ENCODE measurements at regions not wholly inside any gene's neighbourhood (a gene's known extent, or its start where the extent isn't known, plus 50 kb on each side); places are given as distances from the start of the nearest gene placed in this dataset.

DNA sequence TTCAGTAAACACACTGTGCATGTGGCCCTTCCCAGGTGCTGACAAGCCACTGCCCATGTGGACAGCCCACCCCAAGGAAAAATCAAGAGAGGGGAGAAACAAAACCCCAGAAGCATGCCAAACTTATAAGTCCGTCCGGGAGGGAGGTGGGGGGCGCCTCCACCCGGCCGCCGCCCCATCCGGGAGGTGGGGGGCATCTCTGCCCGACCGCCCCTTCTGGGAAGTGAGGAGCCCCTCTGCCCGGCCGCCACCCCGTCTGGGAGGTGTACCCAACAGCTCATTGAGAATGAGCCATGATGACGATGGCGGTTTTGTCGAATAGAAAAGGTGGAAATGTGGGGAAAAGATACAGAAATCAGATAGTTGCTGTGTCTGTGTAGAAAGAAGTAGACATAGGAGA is 53.8 kb upstream of the C2CD4B start:
- no peak for TF ChIP-seq Cebpa-rat (IDR thresholded peaks at IDR 0.05)
- Histone ChIP-seq H3K4me1 (no peaks in the 10 kb centered on the region), H3K9ac (no peak overlapping the region), H3K9me3 (peaks cover 45% of the 10 kb centered on the region), H3K4me3 (no peak overlapping the region), H3K27ac (no peak overlapping the region), H3K4me2 (no peak overlapping the region), H3K27me3 (no peaks in the 10 kb centered on the region), H3K36me3 (no peaks in the 10 kb centered on the region), H4K20me1 (no peaks in the 10 kb centered on the region)

- H3K27ac ChIP-seq, result no peak overlapping the region
- H3K9me3 ChIP-seq, result peaks cover 50% of the 10 kb centered on the region
- H3K36me3 ChIP-seq, result no peaks in the 10 kb centered on the region
- no peak overlapping the region for H3K4me2 ChIP-seq
- TF ChIP-seq Cebpa-rat (IDR thresholded peaks at IDR 0.05), result no peak
- no peak overlapping the region for H3K9ac ChIP-seq
- H3K27me3 ChIP-seq, result no peaks in the 10 kb centered on the region
- H4K20me1 ChIP-seq, result no peaks in the 10 kb centered on the region
- no peak overlapping the region for H3K4me3 ChIP-seq
- no peaks in the 10 kb centered on the region for H3K4me1 ChIP-seq
Observed at GRCh38 chr15:62219799-62220198, 54.7 kb upstream of the C2CD4B start.

DNA sequence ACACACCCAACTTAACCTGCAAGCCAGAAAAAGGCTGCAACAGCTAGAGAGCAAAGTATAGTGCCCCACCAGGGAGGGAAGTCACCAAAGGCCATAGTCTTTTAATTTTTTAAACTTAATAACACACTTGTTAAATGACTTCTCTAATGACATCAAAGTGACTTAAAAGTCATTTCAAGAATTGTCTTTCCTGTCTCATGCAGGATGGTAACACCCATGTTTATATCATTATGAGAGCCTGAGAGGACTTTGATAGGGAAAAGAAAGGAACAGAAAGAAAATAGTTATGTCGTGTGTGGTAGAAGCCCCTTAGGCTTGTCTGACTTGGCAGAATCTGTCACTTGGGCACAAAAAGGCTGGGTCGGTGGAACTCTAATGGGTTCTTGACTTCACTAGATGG is 57.9 kb upstream of the C2CD4B start:
- H3K4me2 ChIP-seq, result no peak overlapping the region
- H3K9me3 ChIP-seq, result peaks cover 20% of the 10 kb centered on the region
- H3K36me3 ChIP-seq, result no peaks in the 10 kb centered on the region
- H4K20me1 ChIP-seq, result no peaks in the 10 kb centered on the region
- H3K4me3 ChIP-seq, result no peak overlapping the region
- H3K27ac ChIP-seq, result no peak overlapping the region
- no peaks in the 10 kb centered on the region for H3K4me1 ChIP-seq
- TF ChIP-seq Cebpa-rat (IDR thresholded peaks at IDR 0.05), result no peak
- H3K9ac ChIP-seq, result no peak overlapping the region
- H3K27me3 ChIP-seq, result no peaks in the 10 kb centered on the region

DNA sequence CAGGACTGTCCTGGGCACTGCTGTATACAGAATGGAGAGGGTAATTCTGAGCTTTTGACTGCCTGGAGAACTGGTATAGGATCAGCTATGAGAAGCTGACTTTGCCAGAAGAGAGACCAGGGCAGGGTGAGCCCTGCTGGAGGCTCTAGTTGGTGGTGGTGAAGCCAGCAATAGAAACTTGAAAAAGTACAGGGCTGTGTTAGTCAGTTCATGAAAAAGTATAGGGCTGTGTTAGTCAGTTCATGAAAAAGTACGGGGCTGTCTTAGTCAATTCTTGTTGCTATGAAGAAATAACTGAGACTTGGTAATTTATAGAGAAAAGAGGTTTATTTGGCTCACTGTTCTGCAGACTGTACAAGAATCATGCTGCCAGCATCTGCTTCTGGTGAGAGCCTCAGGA is 63.5 kb upstream of the C2CD4B start:
- Histone ChIP-seq H3K9me3 (peaks cover 7% of the 10 kb centered on the region), H3K4me1 (no peaks in the 10 kb centered on the region), H3K9ac (no peak overlapping the region), H3K4me2 (no peak overlapping the region), H3K27me3 (no peaks in the 10 kb centered on the region), H3K36me3 (no peaks in the 10 kb centered on the region), H3K27ac (no peak overlapping the region), H4K20me1 (no peaks in the 10 kb centered on the region), H3K4me3 (no peak overlapping the region)
- TF ChIP-seq Cebpa-rat (IDR thresholded peaks at IDR 0.05), result no peak

DNA sequence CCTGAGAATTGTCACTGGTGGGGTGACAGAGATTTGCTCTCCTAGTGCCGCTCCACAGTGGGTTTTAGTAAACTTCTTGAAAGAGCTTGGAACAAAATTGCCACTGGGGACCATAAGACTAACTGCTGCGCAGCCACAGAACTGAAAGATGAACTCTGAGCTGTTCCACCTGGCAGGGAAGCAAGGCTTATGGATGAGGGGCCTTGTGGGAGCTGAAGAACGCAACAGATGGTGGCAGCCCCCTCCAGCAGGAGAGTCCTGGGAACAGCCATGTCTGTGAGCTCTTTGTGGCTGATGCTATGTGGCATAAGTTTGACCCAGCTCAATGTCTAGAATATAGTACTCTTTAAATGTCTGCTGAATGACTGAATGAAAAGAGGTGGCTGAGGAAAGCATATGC is 66.8 kb upstream of the C2CD4B start:
- H3K27ac ChIP-seq, result no peak overlapping the region
- no peaks in the 10 kb centered on the region for H3K4me1 ChIP-seq
- no peaks in the 10 kb centered on the region for H4K20me1 ChIP-seq
- H3K4me3 ChIP-seq, result no peak overlapping the region
- no peak overlapping the region for H3K4me2 ChIP-seq
- H3K9ac ChIP-seq, result no peak overlapping the region
- H3K27me3 ChIP-seq, result no peaks in the 10 kb centered on the region
- TF ChIP-seq Cebpa-rat (IDR thresholded peaks at IDR 0.05), result no peak
- H3K36me3 ChIP-seq, result no peaks in the 10 kb centered on the region
- H3K9me3 ChIP-seq, result no peaks in the 10 kb centered on the region; the same call in 1 of the 2 replicates

GRCh38 chr15:62240121-62241096 is 75.3 kb upstream of the C2CD4B start:
- no peak overlapping the region for H3K4me3 ChIP-seq
- no peak overlapping the region for H3K4me2 ChIP-seq
- H3K27me3 ChIP-seq, result no peaks in the 10 kb centered on the region
- peaks cover 12% of the 10 kb centered on the region for H3K9me3 ChIP-seq
- H4K20me1 ChIP-seq, result no peaks in the 10 kb centered on the region
- no peaks in the 10 kb centered on the region for H3K4me1 ChIP-seq
- H3K36me3 ChIP-seq, result no peaks in the 10 kb centered on the region
- no peak for TF ChIP-seq Cebpa-rat (IDR thresholded peaks at IDR 0.05)
- H3K27ac ChIP-seq, result no peak overlapping the region
- no peak overlapping the region for H3K9ac ChIP-seq

DNA sequence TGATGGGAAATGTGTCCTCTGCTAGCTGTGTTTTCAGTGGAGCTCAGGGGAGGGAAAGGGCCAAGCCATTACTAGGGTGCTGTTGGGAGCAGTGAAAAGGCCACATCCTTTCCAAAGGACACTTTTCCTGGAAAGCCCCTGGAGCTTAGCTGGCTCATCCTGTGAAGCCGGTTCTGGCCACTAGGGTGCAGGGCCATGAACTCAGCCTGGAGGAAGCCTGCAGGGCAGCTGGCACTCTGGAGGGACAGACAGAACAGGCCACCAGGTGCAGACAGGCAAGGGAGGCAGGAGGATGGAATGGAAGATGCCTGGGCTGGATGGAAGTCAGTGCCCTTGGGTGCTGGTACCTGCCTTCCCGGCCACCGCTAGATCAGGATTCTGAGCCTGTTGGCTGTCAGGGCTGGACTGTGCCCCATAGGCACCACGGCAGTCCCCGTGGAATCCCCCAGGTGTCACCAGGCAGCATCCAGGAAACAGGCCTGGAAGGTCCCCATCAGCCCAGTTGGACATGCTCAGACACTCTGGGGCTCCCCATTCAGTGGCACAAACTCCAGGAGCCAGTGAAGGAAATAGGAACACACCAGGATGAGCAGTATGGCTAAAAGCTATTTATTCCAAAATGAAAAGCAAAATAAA is 76.2 kb upstream of the C2CD4B start:
- TF ChIP-seq Cebpa-rat (IDR thresholded peaks at IDR 0.05), result no peak
- H3K36me3 ChIP-seq, result no peaks in the 10 kb centered on the region
- H3K9me3 ChIP-seq, result peaks cover 12% of the 10 kb centered on the region
- H3K27me3 ChIP-seq, result no peaks in the 10 kb centered on the region
- H3K4me2 ChIP-seq, result no peak overlapping the region
- no peaks in the 10 kb centered on the region for H3K4me1 ChIP-seq
- no peak overlapping the region for H3K4me3 ChIP-seq
- no peak overlapping the region for H3K9ac ChIP-seq
- no peak overlapping the region for H3K27ac ChIP-seq
- H4K20me1 ChIP-seq, result no peaks in the 10 kb centered on the region

DNA sequence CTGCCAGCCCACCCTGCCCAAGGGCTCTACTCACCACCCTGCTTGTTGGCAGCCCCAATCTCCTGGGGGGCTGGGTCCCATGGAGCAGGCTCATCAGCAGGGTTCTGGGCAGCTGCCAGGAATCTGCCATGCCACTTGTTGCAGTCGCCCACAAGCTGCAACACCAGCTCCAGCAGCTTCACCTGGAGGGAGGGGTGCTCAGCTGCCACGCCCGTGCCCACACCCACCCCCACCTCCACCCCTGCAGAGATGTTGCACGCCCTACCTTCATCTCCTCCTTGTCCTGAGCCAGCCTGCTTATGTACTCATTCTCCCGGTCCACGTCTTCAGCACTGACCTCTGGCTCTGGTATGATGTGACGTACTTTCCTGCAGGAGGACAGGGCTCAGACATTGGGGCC is 77.9 kb upstream of the C2CD4B start:
- Histone ChIP-seq H4K20me1 (no peaks in the 10 kb centered on the region), H3K27me3 (no peaks in the 10 kb centered on the region), H3K4me2 (no peak overlapping the region), H3K9ac (no peak overlapping the region), H3K9me3 (peaks cover 10% of the 10 kb centered on the region), H3K4me1 (no peaks in the 10 kb centered on the region), H3K36me3 (no peaks in the 10 kb centered on the region), H3K4me3 (no peak overlapping the region), H3K27ac (no peak overlapping the region)
- TF ChIP-seq Cebpa-rat (IDR thresholded peaks at IDR 0.05), result no peak

GRCh38 chr15:62244762-62245161 is 79.7 kb upstream of the C2CD4B start:
- H3K4me2 ChIP-seq, result no peak overlapping the region
- H3K9me3 ChIP-seq, result no peaks in the 10 kb centered on the region
- H3K4me1 ChIP-seq, result no peaks in the 10 kb centered on the region
- no peak for TF ChIP-seq Cebpa-rat (IDR thresholded peaks at IDR 0.05)
- no peak overlapping the region for H3K27ac ChIP-seq
- no peaks in the 10 kb centered on the region for H3K27me3 ChIP-seq
- no peak overlapping the region for H3K9ac ChIP-seq
- H3K4me3 ChIP-seq, result no peak overlapping the region
- no peaks in the 10 kb centered on the region for H4K20me1 ChIP-seq
- H3K36me3 ChIP-seq, result no peaks in the 10 kb centered on the region

DNA sequence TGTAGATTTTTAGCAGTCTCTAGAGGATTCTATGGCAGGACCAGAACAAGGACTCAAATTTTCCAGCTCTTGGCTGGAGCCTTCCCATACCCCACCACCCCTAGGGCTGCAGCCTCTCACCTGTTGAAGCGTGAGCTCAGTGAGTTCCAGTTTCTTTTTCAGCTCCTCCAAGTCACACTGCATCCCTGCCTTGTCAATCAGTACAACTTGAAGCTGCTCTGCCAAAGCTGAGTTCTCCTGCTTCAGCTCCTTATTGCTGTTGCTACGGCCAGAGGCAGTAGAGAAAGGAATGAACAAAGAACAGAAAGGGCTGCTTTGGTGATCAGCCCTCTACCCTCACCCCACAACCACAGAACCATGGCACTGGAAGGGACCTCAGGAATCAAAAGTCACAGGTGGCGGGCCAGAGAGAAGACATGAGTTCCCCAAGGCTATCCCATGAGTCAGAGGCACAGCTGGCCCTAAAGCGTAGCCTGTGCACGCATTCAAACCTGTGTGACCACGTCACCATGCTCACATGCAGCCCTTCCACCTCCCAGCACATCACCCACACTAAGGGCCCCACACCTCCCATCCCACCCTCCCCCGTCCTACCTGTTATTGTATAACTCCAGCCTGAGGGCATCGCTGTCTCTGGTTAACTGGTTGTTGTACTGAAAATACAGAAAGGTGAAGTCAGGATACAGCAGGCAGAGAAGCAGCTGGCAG is 83.3 kb upstream of the C2CD4B start:
- Histone ChIP-seq H3K36me3 (no peaks in the 10 kb centered on the region; the same call in 1 of the 2 replicates), H4K20me1 (no peaks in the 10 kb centered on the region), H3K27ac (no peak overlapping the region), H3K9me3 (no peaks in the 10 kb centered on the region), H3K27me3 (no peaks in the 10 kb centered on the region), H3K9ac (no peak overlapping the region), H3K4me2 (no peak overlapping the region), H3K4me1 (no peaks in the 10 kb centered on the region), H3K4me3 (no peak overlapping the region)
- TF ChIP-seq Cebpa-rat (IDR thresholded peaks at IDR 0.05), result no peak

Measured in BLaER1 (cell line).